Dendritic cell treated with granulocyte-macrophage colony-stimulating factor and Interleukin-4, amounts not matched to agents 40 ng/mL and 50 ng/mL, for 4 days (primary cell): ENCODE measurements at regions not wholly inside any gene's neighbourhood (a gene's known extent, or its start where the extent isn't known, plus 50 kb on each side); places are given as distances from the start of the nearest gene placed in this dataset.
"Not testable (repeated sequence)": the region's sequence is repeated elsewhere in the genome, so short reads cannot be mapped to it uniquely, and the experiment has no call there.

Experiments used
- H3K27ac Mint-ChIP-seq: one replicate; pipeline ENCODE4 v1.8.0; 2022; ENCODE audit warnings: mild to moderate bottlenecking, mixed read lengths
- H3K27me3 Mint-ChIP-seq: one replicate; pipeline ENCODE4 v1.8.0; 2022; ENCODE audit warnings: mild to moderate bottlenecking, mixed read lengths
- H3K36me3 Mint-ChIP-seq: one replicate; pipeline ENCODE4 v1.8.0; 2022; ENCODE audit warnings: low read depth, mixed read lengths
- H3K4me1 Mint-ChIP-seq: one replicate; pipeline ENCODE4 v1.8.0; 2022; ENCODE audit warnings: low read depth, mixed read lengths
- H3K4me3 Mint-ChIP-seq: one replicate; pipeline ENCODE4 v1.8.0; 2022; ENCODE audit warnings: mild to moderate bottlenecking, moderate library complexity, mixed read lengths
- H3K9me3 Mint-ChIP-seq: one replicate; pipeline ENCODE4 v1.8.0; 2022; ENCODE audit warnings: mixed read lengths
- intact Hi-C: fragments of 100-400 bp; cut with micrococcal nuclease; formaldehyde crosslinking; loops from one replicate; pipeline ENCODE4 v1.15.0; 2022

DNA sequence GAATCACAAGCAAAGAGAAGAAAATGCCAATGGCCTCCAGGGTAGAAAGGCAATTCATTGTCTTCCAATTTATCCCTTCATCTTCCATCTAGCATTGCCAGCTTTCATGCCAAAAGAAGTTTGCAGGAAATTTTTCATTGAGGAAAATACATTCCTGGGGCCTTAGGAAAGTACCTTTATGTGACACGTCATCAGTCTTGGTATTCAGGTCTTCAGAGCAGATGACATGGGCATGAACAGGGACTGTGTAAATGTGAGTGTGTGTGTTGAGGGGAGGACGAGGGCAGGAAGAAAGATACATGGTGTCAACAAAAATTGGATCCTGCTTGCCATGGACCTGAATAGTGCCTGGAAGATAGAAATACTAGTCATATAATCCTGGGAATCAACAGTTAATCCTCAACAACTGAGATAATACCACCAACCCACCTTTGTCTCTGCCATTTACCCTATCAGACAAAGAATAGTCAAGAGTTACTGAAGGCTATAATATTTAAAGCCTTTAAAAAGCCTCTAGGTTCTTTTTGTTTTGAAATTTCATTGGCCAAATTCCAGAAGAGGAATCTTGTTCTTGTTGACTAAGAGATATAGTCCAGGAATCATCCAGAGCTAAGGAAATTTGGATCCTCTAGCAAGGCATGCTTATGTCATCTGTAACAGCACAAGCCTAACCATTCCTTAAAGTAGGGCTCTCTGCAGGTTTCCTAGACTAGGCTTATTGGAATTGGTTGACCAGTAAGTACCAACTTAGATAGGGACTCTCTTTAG lies 405.8 kb upstream of the SASH1 start:
- no peaks in the 10 kb centered on the region for H3K36me3 Mint-ChIP-seq

DNA sequence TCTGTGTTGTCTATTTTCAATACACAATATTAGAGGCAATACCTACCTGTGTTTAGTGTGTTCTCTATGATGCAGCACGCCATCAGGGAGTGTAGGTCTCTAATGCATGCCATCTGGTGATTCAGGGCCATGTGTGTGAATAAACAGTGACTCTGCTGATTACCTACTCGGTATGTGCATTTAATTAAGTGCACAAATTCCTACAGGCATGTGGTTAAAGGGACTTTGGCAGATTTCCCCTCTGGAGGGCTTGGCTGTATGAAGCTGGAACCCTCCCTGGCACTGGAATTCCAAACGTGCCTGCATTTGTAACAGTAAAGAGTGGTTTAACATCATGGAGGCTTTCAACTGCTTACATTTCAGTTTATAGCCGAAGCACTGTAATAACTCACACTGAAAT lies 401.5 kb upstream of the SASH1 start:
- Mint-ChIP-seq H3K27ac (no peak overlapping the region), H3K36me3 (no peaks in the 10 kb centered on the region), H3K27me3 (no peaks in the 10 kb centered on the region), H3K4me3 (no peak overlapping the region), H3K4me1 (no peaks in the 10 kb centered on the region), H3K9me3 (peaks cover 20% of the 10 kb centered on the region)
- intact Hi-C loops, result no loop called here

More for the DNA sequence above, 405.8 kb upstream of the SASH1 start:
- H3K4me3 Mint-ChIP-seq, result no peak overlapping the region
- intact Hi-C loops, result no loop called here
- no peaks in the 10 kb centered on the region for H3K4me1 Mint-ChIP-seq
- no peaks in the 10 kb centered on the region for H3K27me3 Mint-ChIP-seq
- peaks cover 23% of the 10 kb centered on the region for H3K9me3 Mint-ChIP-seq
- no peak overlapping the region for H3K27ac Mint-ChIP-seq

- Mint-ChIP-seq H3K36me3 (no peaks in the 10 kb centered on the region), H3K9me3 (peaks cover 10% of the 10 kb centered on the region), H3K27me3 (no peaks in the 10 kb centered on the region), H3K4me1 (no peaks in the 10 kb centered on the region), H3K4me3 (no peak overlapping the region), H3K27ac (no peak overlapping the region)
- intact Hi-C loops, result no loop called here
These were observed 400.3 kb upstream of the SASH1 start for GRCh38 chr6:147942363-147942762.

GRCh38 chr6:147944122-147944521 lies 398.5 kb upstream of the SASH1 start:
- intact Hi-C loops, result no loop called here
- peaks cover 10% of the 10 kb centered on the region for H3K9me3 Mint-ChIP-seq
- H3K4me3 Mint-ChIP-seq, result no peak overlapping the region
- H3K27me3 Mint-ChIP-seq, result no peaks in the 10 kb centered on the region
- H3K4me1 Mint-ChIP-seq, result no peaks in the 10 kb centered on the region
- H3K36me3 Mint-ChIP-seq, result no peaks in the 10 kb centered on the region
- H3K27ac Mint-ChIP-seq, result no peak overlapping the region

DNA sequence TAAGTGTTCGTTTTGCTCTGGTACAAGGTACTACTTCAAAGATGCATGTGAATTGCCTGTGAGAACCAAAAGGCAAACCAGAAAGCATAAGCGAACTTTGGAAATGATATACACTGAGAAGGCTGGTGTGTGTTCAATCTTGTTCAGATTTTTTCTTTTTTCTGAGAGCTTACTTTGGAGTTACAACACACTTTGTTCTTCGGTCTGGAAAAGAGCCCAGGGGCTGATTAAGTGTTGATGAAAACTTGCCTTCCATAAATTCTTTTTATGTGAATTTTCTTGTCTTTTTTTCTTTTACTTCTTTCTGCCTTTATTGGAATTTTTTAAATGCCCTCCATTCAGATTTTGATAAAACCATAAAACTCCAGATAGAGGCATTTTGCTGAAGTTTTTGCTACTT lies 395.1 kb upstream of the SASH1 start:
- Mint-ChIP-seq H3K9me3 (peaks cover 10% of the 10 kb centered on the region), H3K27me3 (no peaks in the 10 kb centered on the region), H3K4me1 (no peaks in the 10 kb centered on the region), H3K36me3 (no peaks in the 10 kb centered on the region), H3K4me3 (no peak overlapping the region), H3K27ac (no peak overlapping the region)
- intact Hi-C loops, result no loop called here

DNA sequence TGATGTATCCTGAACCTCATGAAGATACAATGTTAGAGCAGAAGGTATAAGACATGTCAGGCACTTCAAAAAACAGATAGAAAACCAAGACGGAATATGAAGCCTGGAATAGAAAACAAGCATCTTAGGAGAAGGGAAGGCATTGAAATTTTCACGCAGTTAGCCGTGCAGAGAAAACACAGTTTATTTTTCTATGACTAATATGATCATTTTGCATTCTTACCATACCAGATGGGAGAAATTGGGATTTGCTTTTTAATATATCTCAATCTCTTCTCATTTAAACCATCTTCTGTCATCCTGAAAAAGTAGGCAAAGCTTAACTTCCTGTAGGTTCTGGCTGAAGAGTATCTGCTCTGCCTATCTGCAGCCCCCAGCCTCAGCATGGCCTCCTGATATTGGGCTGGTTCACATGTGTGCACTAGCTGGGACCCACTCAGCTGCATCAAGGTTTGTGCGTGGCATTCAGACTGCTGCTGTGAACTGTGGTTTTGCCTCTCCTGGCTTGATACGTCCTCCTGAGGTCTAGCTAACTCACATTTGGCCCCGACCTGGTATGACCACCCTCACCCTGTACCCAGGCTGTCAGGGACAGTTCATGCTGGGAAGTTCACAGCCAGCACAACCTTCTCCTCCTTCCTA lies 392.5 kb upstream of the SASH1 start:
- H3K27me3 Mint-ChIP-seq, result no peaks in the 10 kb centered on the region
- peaks cover 4% of the 10 kb centered on the region for H3K9me3 Mint-ChIP-seq
- no peaks in the 10 kb centered on the region for H3K4me1 Mint-ChIP-seq
- no peaks in the 10 kb centered on the region for H3K36me3 Mint-ChIP-seq
- intact Hi-C loops, result no loop called here
- no peak overlapping the region for H3K27ac Mint-ChIP-seq
- no peak overlapping the region for H3K4me3 Mint-ChIP-seq

DNA sequence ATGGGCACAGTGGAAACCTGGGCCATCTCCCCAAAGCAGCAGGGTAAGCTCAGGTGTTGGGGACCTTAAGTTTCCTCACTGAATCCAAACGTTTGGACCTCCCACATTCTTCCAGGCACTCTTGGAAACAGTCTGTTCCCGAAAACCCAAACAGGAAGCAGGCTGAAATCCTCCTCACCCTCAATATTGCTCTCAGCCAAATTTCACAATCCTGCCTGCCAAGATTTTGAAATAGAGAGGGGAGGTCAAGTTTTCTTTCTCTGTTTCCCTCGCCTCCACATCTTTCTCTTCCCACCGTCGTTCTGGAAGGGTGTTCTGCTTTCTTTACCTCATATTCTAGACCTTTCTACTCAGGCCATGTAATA lies 392.0 kb upstream of the SASH1 start:
- Mint-ChIP-seq H3K27me3 (no peaks in the 10 kb centered on the region), H3K36me3 (no peaks in the 10 kb centered on the region), H3K4me1 (no peaks in the 10 kb centered on the region), H3K9me3 (no peaks in the 10 kb centered on the region), H3K27ac (no peak overlapping the region), H3K4me3 (no peak overlapping the region)
- intact Hi-C loops, result no loop called here

DNA sequence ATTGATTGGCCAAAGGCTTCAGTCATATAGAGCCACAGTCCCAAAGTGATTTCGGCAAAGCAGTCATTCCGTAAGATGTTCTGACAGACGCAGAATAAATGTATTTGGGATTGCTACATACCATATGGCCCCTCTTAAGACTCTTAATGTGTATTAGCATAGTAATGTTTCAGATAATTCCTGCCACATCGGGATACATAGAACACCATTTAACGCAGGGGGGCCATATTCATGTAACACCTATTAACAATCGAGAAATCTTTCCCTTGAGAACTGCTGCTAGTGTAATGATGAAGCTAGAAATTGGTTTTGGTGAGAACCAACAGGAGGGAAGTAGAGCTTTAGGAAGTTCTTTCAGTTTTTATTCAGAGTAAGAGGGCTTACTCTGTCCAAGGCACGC lies 390.9 kb upstream of the SASH1 start:
- H3K4me3 Mint-ChIP-seq, result no peak overlapping the region
- H3K36me3 Mint-ChIP-seq, result no peaks in the 10 kb centered on the region
- H3K27me3 Mint-ChIP-seq, result no peaks in the 10 kb centered on the region
- H3K27ac Mint-ChIP-seq, result no peak overlapping the region
- H3K4me1 Mint-ChIP-seq, result no peaks in the 10 kb centered on the region
- H3K9me3 Mint-ChIP-seq, result no peaks in the 10 kb centered on the region
- intact Hi-C loops, result no loop called here

DNA sequence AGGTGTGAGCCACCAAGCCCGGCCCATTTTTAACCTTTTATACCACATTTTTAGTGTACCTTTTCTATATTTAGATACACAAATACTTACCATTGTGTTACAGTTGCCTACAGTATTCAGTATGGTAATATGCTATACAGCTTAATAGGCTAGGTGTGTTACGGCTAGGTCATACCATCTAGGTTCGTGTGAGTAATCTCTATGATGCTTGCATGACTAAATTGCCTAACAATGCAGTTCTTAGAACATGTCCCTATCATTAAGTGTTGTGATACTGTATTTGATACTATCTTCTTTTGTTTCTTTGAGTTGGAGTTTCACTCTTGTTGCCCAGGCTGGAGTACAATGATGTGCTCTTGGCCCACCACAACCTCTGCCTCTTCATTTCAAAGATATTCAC lies 387.7 kb upstream of the SASH1 start:
- no peak overlapping the region for H3K4me3 Mint-ChIP-seq
- no peak overlapping the region for H3K27ac Mint-ChIP-seq
- H3K27me3 Mint-ChIP-seq, result no peaks in the 10 kb centered on the region
- no peaks in the 10 kb centered on the region for H3K4me1 Mint-ChIP-seq
- H3K9me3 Mint-ChIP-seq, result no peaks in the 10 kb centered on the region
- intact Hi-C loops, result no loop called here
- no peaks in the 10 kb centered on the region for H3K36me3 Mint-ChIP-seq

DNA sequence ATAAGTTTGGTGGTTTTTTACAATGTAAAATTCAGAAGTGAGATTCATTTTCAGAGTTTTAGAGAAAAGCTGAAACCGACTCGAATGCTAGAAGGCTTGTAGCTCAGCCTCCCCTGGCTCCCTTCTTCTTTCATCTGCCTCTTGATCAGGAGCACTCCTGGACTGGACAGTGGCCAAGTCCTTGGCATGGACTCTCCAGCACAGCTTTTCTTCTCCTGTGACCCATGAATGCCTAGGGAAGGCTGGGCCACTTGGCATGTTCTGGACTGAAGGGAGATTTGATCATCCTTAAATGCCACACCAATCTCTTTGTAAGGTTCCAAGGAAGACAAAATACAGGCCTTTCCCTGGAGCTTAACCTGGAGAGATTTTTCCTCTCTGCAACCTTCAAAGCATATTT lies 384.0 kb upstream of the SASH1 start:
- H3K36me3 Mint-ChIP-seq, result no peaks in the 10 kb centered on the region
- intact Hi-C loops, result no loop called here
- H3K27ac Mint-ChIP-seq, result no peak overlapping the region
- no peaks in the 10 kb centered on the region for H3K9me3 Mint-ChIP-seq
- H3K4me3 Mint-ChIP-seq, result no peak overlapping the region
- H3K27me3 Mint-ChIP-seq, result no peaks in the 10 kb centered on the region
- no peaks in the 10 kb centered on the region for H3K4me1 Mint-ChIP-seq

DNA sequence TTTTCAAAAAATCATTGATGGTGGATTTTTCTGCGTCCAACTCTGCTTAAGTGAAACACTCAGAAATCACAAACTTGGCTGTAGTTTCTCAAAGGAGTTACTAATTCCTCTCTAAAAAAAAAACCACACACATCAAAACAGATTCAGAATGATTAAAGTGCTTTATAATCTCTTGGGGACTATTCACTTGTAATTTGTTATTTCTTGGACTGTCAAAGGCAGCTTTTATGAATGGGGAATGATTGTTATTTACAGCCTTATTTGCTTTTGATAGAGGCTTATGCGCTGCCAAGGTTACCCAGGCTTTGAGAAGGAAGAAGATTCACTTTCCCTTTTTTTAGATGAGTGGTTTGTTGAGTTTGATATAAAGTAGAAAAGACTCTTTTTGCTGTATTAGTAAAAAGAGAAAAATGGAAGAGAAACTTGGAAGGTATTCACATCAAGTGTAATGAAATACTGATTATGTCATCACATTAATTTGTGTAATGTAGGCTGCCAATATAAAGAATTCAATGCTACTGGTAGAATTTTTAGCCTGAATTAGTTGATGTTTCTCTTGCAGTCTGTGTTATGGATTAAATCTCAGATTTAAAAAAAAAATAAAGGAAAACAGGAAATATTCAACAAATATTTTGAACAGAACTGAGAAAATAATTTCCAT lies 381.0 kb upstream of the SASH1 start:
- Mint-ChIP-seq H3K27me3 (no peaks in the 10 kb centered on the region), H3K9me3 (no peaks in the 10 kb centered on the region), H3K4me3 (no peak overlapping the region), H3K36me3 (no peaks in the 10 kb centered on the region), H3K4me1 (no peaks in the 10 kb centered on the region), H3K27ac (no peak overlapping the region)
- intact Hi-C loops, result no loop called here

GRCh38 chr6:147965448-147965847 lies 377.2 kb upstream of the SASH1 start:
- H3K4me1 Mint-ChIP-seq, H3K9me3 Mint-ChIP-seq, H3K36me3 Mint-ChIP-seq, intact Hi-C loops, H3K4me3 Mint-ChIP-seq, H3K27ac Mint-ChIP-seq, H3K27me3 Mint-ChIP-seq: not testable (repeated sequence)

GRCh38 chr6:147970970-147971369 lies 371.7 kb upstream of the SASH1 start:
- no peaks in the 10 kb centered on the region for H3K4me1 Mint-ChIP-seq
- H3K27me3 Mint-ChIP-seq, result no peaks in the 10 kb centered on the region
- no peaks in the 10 kb centered on the region for H3K9me3 Mint-ChIP-seq
- no peak overlapping the region for H3K4me3 Mint-ChIP-seq
- no peak overlapping the region for H3K27ac Mint-ChIP-seq
- intact Hi-C loops, result no loop called here
- H3K36me3 Mint-ChIP-seq, result no peaks in the 10 kb centered on the region

DNA sequence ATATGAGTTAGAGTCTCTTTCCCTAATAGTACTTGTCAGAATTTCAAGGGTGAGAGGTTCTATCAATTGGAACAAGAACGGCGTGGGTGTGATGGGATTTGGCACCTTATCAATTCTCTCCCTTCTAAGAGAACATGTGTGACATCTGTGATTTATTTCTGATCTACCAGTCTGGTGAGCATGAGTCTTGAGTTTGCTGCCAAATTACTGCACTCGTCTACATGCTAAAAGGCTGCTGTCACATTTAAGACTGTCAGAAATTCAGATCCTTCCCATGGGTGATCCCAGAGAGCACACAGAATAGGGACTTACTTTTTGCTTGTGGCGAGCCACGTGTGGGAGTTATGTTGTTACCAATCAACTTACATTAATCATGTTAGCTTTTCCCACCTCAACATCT lies 370.2 kb upstream of the SASH1 start:
- no peaks in the 10 kb centered on the region for H3K36me3 Mint-ChIP-seq
- intact Hi-C loops, result no loop called here

More for the DNA sequence above, 370.2 kb upstream of the SASH1 start:
- Mint-ChIP-seq H3K27me3 (no peaks in the 10 kb centered on the region), H3K4me3 (no peak overlapping the region), H3K9me3 (no peaks in the 10 kb centered on the region), H3K27ac (no peak overlapping the region), H3K4me1 (no peaks in the 10 kb centered on the region)
